Fibroblast of skin of abdomen (primary cell): ENCODE measurements at regions not wholly inside any gene's neighbourhood (a gene's known extent, or its start where the extent isn't known, plus 50 kb on each side); places are given as distances from the start of the nearest gene placed in this dataset.

Experiments used
- DNase-seq: peaks from one replicate; pipeline ENCODE4 v3.0.0-alpha.2; 2013

GRCh38 chr12:130263025-130263424, 74.7 kb upstream of the PIWIL1 start:
- no peak for DNase-seq

- no peak for DNase-seq
Measured at GRCh38 chr12:130263996-130264395, 73.7 kb upstream of the PIWIL1 start.

- no peak for DNase-seq
Measured at GRCh38 chr12:130266751-130267150, 70.9 kb upstream of the PIWIL1 start.

DNA sequence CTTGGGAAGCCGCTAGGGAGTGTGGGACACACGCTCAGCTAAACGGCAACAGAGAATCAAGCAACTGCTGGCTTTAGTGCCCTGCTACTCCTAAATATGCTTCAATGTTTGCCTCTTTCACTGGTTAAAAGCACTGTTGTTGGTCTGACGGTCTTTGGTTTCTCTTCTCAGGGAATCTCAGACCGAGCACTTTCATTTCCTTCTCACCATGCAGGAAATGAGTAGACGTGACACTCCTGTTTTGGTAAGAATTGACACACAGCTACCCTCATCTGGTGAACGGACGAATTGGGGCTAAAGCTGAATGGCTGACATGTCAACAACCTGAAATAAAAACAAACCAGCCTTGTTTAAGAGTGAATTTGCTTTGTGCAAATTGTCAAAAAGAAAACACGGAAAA, 57.5 kb upstream of the PIWIL1 start:
- DNase-seq = peak; percentile 3

DNA sequence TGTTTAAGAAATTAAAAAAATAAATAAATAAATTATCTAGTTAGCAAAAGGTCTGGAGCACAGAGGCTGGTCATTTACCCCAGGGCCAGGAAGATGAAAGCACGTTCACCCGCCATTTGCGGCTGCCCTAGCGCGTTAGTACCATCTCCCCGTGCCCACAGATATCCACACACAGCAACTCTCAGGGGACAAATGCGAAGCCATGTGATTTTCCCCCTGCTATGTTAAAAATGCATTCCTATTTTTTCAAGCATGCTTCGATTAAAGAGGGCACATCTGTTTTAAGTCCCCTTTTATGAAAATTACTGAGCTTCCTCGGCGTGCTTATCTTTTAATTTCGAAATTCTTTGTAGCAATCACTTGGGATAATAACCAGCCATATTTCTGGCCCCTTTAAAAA, 56.9 kb upstream of the PIWIL1 start:
- no peak for DNase-seq

- DNase-seq = peak; percentile 27
Measured at GRCh38 chr12:130281153-130281799, 56.4 kb upstream of the PIWIL1 start.

- DNase-seq = no peak
Measured at GRCh38 chr12:130286041-130286440, 51.6 kb upstream of the PIWIL1 start.

GRCh38 chr12:130286741-130287440, 50.8 kb upstream of the PIWIL1 start:
- DNase-seq = no peak
